DMS 273 (cell line): ENCODE measurements at regions not wholly inside any gene's neighbourhood (a gene's known extent, or its start where the extent isn't known, plus 50 kb on each side); places are given as distances from the start of the nearest gene placed in this dataset.
"Not testable (repeated sequence)": the region's sequence is repeated elsewhere in the genome, so short reads cannot be mapped to it uniquely, and the experiment has no call there.

ENCODE experiments used
- DNase-seq: peaks from one replicate; lab custom pipeline; 2025; ENCODE audit not compliant: unreplicated experiment; lab: John Stamatoyannopoulos, UW

DNA sequence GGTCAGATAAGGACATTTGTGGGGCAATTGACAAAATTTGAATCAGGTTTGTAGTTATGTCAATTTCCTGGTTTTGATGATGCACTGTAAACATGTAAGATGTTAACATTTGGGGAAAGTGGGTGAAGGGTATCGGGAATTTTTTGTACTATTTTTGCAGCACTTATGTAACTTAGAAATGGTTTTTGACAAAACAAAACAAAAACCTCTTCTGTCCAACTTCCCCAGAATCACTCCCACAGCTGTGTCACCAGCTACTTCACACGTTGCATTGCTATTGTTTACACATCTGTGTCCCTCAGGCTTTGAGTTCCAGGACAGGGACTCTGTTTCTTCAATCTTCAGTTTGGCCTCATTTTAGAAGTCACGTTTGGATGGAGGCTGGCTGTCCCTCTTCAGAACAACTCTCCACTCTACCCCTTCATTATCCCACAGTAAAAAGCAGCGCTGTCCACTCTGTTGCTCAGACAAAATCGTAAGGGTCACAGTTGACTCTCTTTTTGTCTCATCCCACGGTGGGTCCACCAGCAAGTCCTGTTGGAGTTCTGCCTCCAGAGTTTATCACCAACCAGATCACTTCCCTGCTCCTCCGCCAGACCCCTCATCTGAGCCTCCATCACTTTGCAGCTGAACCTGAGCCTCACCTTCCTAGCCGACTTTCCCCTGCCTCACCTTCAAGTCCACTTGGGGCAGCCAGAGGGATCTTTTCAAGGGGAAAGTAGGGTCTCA, 63.2 kb downstream of the NENF start:
- no peak for DNase-seq

DNA sequence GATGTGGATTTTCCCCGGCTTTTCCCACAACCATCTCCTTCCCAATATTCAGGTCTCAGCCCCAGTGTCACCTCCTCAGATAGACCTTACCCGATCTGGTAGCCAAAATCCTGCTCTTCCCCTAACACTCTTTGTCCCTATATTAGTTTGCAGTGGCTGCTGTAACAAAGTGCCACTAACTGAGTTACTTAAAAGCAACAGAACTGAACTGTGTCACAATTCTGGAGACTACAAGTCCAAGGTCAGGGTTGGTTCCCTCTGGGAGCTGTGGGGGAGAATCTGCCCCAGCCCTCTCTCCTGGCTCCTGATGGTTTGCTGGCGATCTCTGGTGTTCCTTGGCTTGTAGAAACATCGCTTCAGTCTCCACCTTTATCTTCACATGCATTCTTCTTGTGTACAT, 64.0 kb downstream of the NENF start:
- no peak for DNase-seq

DNA sequence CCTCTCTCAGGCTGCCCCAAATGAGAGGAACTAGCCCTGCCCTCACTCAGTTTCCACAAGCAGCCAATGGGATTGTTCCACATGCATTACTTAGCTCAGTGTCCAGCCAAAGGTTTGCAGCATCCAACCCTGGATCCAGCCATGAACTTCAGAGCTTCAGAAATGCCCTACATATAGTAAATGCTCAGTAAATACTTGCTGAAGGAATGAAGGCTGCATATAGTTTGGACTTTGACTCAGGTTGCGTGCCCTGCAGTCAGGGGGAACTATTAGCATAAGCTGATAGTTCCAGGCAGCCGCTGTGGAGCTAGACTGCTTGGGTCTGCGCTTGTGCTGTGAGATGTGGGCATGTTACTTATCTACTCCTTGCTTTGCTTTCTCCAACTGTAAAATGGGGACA, 64.8 kb downstream of the NENF start:
- no peak for DNase-seq

DNA sequence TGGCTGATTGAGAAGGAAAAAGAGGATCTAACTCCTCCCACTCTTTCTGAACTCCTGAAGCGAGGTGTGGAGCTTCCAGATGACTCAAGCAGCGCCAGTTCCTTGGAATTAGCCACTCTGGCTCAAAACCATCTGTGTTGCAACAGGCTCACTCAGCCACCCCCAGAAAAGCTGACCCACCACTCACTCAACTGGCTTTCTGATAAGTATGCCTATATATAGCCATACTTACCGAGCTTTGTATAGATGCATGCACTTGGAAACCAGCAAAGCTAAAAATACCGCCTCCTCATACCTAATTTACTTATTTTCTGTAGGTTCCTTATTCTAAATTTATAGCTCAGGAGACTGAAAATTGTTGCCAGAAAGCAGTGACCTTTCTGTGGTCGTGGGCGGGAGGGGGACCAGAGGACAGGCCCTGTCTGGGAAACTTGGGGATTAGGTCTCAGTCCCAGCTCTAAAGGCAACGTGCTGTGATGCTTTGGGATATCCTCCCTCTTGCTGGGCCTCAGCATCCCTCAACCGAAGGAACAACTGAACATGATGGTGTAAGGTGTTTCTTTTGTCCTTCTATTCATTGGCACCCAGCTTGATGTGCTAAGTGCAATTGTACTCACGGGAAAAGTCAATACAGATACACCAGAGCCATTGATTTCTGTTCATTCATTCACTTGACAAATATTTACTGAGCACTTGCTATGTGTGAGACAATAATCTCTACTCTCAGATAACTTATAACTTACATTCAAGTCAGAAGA, 65.7 kb downstream of the NENF start:
- no peak for DNase-seq

DNA sequence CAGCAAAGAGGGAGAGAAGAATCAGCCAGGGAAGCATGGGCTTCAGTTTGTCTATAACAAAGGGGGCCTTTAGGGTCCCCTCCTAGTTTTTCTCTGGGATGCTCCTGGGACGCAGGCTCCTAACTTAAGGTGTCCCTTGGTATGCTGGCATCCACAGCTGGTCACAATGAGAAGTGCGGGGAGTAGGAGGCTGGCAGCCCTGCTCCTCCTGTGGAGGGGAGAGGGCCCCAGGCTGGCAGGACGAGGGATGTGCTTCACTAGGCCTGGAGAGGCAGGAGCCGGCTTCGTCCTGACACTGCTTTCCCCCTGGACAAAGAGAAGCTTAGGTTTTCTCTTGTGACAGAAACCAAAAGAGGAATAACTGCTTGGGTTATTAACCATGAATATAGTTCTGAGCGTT, 67.6 kb downstream of the NENF start:
- no peak for DNase-seq

DNA sequence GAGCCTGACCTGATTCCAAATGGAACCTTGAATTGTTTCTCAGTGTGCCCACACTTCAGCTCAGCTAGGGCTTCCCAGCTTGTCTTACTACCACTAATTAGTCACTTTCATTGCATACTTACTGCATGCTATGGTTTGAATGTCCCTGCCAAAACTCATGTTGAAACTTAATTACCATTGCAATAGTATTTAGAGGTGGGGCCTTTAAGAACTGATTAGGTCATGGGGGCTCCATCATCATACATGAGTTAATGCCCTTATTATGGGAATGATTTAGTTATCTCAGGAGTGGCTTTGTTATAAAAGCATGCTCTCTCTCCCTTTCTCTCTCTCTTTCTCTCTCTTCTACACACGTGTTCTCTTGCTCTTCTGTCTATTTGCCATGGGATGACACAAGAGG, 68.3 kb downstream of the NENF start:
- no peak for DNase-seq

DNA sequence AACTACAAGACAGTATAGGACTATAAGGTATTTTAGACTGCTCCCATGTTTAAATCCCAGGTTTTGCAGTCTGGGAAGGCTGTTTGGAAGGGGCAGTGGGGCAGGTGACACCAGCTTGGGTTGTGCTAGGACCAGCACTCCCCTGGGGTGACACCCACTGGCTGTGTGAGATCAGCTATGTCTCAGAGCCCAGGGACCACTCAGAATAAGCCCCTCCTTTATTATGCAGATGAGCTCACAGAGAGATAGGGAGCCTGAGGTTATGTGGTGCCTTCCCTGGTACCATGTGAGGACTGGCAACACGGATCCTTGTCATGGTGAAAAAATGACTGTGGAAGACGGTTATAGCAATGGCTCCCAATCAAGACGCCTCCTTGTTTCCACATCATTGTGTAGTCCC, 71.0 kb downstream of the NENF start:
- DNase-seq = no peak

DNA sequence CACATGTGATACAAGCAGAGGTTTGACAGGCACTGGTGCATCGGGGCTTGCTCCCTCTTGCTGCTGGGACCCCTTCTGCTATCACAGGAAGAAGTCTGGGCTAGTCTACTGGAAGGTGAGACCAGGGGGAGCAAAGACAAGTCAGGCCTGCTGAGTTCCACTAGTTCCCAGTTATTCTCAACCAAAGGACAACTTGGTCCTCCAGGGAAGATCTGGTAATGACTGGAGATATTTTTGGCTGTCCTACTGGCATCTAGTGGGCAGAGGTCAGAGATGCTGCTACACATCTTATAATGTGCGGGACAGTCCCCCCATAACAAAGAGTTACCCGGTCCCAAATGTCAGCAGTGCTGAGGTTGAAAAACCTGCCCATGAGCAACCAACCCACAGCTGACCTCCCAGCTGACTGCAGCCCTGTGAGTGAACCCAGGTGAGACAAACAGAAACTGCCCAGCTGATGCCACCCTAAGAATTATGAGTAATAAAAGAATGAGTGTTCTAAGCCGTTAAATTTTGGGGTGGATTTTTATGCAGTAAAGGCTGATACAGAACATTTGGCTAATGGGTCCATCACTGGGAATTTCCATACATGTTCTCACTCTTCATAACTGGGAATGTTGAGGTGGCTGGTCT, 71.6 kb downstream of the NENF start:
- no peak for DNase-seq

DNA sequence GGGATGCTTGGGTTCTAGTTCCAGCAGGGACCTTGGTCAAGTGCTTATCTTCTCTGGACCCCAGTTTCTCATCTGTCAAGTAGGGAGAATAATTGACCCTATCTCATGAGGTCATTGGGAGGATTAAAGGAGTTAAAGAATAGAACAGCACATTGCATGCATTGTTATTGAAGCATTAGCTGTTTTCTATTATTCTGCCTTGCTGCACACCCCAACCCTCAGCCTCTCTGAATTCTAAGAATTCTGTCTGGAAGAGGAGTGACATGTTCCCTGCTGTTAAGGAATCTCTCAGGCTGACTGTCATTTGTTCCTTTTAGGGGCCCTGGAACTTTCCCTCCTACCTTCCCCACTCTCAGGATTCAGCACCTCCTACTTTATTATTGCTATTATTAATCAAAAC, 73.9 kb downstream of the NENF start:
- DNase-seq = no peak

DNA sequence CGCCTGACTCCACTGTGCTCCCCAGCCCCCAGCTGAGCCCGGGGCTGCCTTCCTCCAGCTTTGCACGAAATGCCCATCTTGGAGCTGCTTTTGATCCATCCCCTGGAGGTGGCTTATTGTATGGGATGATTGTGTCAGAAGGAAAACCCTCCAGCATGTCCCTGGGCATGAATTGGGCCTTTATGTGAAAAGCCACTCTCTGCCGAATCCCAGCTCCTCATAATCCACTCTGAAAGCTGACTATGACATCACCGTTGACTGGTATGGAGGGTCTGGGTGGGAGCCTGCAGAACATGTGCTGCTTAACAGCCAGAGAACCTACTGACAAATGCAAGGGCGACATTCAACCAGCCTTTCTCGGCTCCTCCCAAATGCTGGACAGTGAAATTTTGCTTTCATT, 74.6 kb downstream of the NENF start:
- no peak for DNase-seq

DNA sequence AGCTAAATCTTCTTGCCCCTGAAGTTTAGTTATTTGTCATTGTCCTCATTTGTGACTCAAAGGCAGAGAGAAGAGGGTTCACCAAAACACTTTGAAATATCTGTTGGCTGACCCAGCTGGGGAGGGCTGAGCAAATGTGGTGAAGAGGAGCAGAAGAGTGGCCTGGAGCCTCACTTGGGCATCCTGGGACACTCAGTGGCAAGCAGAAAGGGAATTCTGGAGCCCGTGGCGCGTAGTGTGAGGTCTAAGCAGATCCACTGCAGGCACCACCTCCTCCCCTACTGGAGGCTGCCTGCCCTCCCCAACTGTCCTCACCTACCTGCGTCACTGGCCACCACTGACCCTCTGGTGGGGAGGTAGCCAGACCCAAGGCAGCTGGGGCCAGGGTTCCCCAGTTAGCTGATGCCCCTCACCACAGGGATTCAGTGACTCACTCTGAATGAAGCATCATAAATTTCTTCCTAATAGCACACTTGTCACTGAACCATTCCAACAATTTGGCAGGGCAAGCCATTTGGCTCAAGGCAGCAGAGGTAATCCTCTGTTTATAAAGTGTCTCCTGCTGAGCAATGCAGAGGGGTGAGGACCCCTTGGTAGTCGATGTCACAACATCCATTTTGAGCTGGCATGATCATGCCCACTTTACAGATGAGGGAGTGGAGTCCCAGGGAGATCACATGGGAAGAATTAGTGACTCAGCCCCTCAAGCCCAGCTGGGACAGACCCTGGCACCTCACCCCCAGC, 80.3 kb downstream of the NENF start:
- DNase-seq = peak; percentile 65

DNA sequence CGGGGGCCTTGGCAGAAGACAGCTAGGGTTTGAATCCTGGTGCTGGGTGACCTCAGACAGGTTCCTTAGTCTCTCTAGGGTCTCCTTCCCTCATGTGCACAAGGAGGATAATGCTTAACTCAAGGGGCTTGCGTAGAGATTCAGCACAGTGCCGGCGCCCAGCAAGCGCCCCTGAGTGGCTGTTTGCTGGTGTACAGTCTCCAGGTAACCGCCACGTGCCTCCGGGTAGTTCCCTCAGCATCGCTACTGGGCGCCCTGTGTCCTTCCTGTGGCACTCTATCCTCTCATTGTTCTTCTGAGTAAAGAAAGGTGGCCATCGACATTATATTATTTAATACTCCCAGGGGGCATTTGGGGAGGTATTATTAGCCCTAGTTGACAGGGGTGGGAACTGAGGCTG, 80.9 kb downstream of the NENF start:
- no peak for DNase-seq

DNA sequence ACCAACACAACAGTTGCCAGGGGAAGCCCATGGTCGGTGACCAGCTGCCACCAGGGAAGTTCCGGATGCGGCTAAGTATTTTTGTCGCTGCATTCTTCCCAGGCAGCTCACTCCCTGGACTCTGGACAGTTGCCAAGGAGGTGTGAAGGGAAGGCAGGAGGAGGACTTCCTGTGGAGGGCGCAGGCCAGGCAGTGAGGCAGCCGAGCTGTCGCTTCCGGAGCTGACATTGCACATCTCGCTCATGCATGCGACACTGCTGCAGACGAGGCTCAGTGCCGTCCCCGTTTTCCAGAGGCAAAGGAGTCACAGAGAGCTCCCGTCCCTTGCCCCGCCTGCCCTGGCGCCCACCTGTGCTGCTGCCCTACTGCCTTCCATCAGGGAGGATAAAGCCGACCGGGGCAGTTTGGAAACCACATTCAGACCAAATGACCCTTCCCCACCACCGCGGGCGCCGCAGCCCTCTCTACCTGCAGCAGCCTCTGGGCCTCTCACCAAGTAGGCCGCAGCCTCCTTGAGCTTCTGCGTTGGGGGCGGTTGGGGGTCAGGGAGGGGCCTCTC, 81.4 kb downstream of the NENF start:
- peak; percentile 41 for DNase-seq

DNA sequence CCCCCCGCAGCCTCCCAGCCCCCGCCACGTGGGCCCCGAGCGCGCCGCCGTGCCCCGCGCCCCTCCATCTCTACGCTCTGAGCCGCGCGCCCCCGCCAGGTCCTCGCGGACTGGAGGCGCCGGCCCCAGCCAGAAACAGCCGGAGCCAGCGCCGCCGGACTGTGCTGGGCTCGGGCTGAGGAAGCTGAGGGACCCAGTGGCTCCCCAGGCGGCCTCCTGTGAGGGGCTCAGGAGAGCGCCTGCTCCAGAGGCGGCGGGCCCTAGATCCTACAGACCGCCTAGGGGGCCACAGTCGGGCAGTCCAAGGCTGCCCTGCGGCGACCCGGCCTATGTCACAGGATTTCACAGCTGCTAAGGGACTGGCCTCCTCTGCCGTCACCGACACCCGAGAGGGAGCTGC, 82.1 kb downstream of the NENF start:
- DNase-seq = no peak

DNA sequence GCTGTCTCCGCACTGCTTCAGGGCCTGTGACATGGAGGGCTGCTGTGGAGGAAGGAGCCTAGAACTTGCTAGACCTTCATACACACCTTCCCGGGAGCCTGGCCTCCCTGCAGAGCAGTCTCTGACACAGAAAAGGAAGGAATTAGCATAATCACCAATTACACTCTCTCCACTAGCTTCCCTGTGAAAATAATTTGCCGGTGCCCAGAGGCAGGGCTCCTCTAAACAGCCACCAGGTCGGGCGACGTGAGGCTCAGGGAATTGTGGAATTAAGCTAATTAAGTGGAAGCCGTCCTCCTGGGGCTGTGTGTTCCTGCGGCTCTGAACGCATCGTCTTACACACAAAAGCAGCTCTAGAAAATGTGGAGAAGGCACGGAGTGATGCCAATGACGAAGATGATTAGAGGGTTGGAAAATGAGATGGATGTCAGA, 82.6 kb downstream of the NENF start:
- DNase-seq = no peak

DNA sequence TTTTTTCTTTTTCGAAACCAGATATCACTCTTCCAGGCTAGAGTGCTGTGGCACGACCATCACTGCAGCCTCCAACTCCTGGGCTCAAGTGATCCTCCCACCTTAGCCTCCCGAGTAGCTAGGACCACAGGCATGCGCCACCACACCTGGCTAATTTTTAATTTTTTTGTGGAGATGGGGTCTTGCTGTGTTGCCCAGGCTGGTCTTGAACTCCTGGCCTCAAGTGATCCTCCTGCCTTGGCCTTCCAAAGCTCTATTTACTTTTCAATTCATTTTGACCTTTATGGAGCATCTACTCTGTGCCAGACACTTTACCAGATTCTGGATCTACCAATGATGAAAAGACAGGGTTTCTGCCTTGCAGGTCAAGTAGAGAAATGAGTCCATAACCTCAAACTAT, 83.3 kb downstream of the NENF start:
- not testable (repeated sequence) for DNase-seq

DNA sequence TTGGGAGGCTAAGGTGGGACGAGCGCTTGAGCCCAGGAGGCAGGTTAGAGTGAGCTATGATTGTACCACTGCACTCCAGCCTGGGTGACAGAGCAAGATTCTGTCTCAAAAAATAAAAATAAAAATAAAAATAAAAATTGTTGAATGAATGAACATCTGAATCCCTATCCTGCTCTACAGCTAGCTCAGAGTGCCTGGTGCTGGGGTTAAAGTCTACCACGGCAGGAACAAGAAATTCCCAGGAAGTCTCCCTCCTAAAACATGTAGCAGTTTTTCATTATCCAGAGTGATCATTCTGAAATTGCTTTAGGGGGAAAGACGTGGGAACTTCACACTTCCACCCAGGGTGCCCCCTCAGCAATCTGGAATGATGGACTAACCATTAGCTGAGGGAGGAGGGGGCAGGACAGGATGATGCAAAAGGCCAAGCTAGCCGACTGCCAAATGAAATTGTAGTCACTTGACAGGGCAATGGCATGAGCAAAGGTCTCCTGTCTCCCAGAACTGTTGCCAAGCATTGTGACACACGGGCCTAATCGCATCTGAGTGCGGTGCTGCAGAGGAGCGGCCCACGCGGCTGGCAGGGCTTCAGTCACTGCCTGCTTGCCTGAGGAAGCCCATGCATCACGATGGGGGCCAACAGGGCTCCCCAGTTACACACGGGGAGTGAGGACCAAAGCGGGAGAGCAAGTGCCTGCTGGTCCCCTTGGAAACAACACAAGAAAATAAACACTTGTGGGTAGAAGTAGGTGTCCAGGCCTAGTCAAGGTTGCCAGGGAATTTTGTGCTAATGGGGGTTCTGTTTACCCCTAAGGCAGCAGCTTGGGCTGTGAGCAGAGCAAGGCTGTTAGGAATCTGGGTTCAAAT, 85.7 kb downstream of the NENF start:
- DNase-seq = no peak

DNA sequence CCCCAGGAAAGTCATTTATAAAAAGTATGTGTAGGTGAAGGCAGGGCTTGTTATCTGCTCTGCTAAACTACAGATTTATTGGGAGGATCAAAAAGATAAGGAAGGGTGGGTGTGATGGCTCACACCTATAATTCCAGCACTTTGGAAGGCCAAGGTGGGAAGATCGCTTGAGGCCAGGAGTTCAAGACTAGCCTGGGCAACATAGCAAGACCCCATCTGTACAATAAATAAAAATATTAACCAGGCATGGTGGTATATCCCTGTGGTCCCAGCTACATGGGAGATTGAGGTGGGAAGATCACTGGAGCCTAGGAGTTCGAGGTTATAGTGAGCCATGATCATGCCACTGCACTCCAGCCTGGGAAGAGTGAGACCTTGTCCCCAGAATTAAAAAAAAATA, 86.4 kb downstream of the NENF start:
- DNase-seq = no peak

DNA sequence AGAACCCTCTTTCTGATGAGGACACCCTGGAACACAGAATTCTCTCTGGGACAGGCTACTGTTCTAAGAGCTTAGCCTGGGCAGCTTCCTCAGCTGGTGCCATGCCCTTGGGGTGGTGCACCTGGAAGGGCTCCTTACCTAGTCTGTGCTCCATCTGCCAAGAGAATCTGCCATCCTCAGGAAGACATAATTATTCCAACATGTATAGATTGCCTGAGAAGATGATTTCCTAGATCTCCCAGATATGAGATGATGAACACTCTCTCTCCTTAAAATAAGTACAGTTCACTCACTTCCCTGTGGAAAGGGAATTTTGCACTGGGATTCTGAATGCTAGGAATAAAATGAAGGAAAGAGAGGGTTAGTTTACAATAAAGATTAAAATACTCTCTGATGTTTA, 87.6 kb downstream of the NENF start:
- DNase-seq = peak; percentile 31

DNA sequence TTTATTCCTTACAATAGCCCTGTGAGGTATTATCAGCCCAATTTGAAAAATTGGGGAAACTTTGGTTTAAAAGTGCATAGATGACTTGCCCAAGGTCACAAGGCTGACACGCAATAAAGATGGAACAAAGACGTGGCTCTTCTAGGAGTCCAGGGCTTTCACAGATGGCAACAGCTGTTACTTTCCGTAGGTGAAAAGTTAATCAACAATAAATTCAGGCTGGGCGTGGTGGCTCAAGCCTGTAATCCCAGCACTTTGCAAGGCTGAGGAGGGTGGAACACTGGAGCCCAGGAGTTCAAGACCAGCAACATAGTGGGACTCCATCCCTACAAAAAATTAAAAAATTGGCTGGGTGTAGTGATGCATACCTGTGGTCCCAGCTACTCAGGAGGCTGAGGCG, 87.8 kb upstream of the ATF3 start:
- DNase-seq = peak; percentile 57
